Ectodermal cell (in vitro differentiated cells): ENCODE measurements at regions not wholly inside any gene's neighbourhood (a gene's known extent, or its start where the extent isn't known, plus 50 kb on each side); places are given as distances from the start of the nearest gene placed in this dataset.

Experiments used
- H3K27ac ChIP-seq: 2 replicates; pipeline ENCODE4 v1.7.0; 2013; ENCODE audit warnings: mild to moderate bottlenecking, low read depth, low read length; ENCODE audit not compliant: insufficient read depth, poor library complexity, severe bottlenecking
- H3K27me3 ChIP-seq: 2 replicates; pipeline ENCODE4 v1.7.0; 2013; ENCODE audit warnings: mild to moderate bottlenecking, low read length; ENCODE audit not compliant: insufficient read depth, control insufficient read depth, poor library complexity, severe bottlenecking
- H3K36me3 ChIP-seq: one replicate; pipeline ENCODE4 v1.7.0; 2013; ENCODE audit warnings: low read length; ENCODE audit not compliant: control insufficient read depth, insufficient read depth
- H3K4me1 ChIP-seq: one replicate; pipeline ENCODE4 v1.7.0; 2013; ENCODE audit warnings: low read length; ENCODE audit not compliant: control insufficient read depth, insufficient read depth
- H3K4me3 ChIP-seq: 2 replicates; pipeline ENCODE4 v1.7.0; 2013; ENCODE audit warnings: low read depth, low read length, control low read depth; ENCODE audit not compliant: insufficient read depth
- H3K9me3 ChIP-seq: 2 replicates; pipeline ENCODE4 v1.7.0; 2013; ENCODE audit warnings: mild to moderate bottlenecking, low read length, moderate library complexity; ENCODE audit not compliant: control insufficient read depth
- WGBS, 2 experiments: methylation state at CpG; one replicate each; pipeline ENCODE4 v1.1.7; 2013; ENCODE audit warnings: missing lambda C conversion rate in 2 of 2; 5-methylcytosine and 5-hydroxymethylcytosine counted together

DNA sequence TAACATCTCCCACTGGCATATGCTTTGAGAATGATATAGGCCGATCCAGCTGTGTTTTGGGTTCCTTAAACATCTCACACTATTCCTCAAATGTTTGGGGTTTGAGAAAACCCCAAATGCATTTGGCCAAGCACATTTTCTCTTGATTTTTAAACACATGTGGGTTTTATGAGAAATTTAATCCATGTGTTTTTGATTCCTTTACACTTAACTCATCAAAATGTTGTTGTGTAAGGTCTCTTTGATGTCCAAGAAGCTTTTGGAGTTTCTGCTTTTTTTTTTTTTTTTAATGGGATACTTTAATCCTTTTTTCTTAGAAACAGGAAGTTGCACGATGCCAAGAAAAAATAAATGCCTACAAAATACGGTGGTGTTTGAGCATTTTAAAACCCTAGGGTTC is 339.8 kb upstream of the TCF4 start:
- H3K4me1 ChIP-seq: no peaks in the 10 kb centered on the region
- H3K9me3 ChIP-seq: no peaks in the 10 kb centered on the region
- WGBS, 2 experiments: 91 to 99% methylated on average over 3 of the region's 3 CpGs
- H3K4me3 ChIP-seq: no peak overlapping the region
- no peaks in the 10 kb centered on the region for H3K36me3 ChIP-seq
- no peaks in the 10 kb centered on the region for H3K27me3 ChIP-seq
- H3K27ac ChIP-seq: no peak overlapping the region

DNA sequence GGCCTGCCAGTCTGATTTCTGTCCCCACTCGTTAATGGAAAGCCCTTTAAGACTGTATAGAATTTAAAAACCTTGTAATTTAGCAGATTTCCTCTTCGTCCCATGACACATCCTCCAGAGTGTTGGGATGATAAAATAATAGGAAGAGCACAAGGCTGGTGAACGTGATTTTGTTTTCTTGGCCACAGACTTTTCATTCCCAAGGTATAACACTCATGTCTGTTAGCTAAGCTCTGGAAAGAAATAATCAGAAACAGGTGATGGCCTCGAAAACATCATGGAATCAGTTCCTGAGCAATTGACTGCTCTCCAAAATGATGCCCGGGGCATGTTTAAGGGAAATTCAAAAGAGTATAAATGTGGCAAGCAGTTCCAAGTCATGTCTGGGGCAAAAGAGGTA is 337.8 kb upstream of the TCF4 start:
- H3K4me1 ChIP-seq: no peaks in the 10 kb centered on the region
- no peak overlapping the region for H3K27ac ChIP-seq
- H3K27me3 ChIP-seq: no peaks in the 10 kb centered on the region
- WGBS, 2 experiments: 90 to 95% methylated on average over 5 of the region's 5 CpGs
- no peaks in the 10 kb centered on the region for H3K36me3 ChIP-seq
- no peaks in the 10 kb centered on the region for H3K9me3 ChIP-seq
- no peak overlapping the region for H3K4me3 ChIP-seq

DNA sequence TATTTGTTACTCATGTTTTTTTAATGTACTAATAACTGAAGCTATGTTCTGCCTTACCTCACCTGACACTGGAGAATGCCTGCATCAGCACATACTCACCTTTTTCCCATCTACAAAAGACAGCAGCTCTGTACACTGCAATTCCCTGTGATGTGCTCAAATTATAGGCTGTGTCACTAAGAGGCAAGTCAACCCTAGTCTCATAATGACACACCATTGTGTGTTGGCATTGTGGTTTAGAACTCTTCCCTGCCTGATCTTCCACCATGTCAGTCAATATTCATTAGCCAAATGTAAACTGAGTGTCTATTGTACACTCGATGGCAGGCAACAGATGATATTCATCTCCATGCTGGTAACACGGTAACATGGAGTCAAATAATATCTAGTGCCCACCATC is 332.1 kb upstream of the TCF4 start:
- WGBS, 2 experiments: 93% methylated on average over 2 of the region's 2 CpGs
- Histone ChIP-seq H3K36me3 (peaks cover 6% of the 10 kb centered on the region), H3K27me3 (no peaks in the 10 kb centered on the region), H3K4me3 (no peak overlapping the region), H3K27ac (no peak overlapping the region), H3K4me1 (no peaks in the 10 kb centered on the region), H3K9me3 (no peaks in the 10 kb centered on the region)

DNA sequence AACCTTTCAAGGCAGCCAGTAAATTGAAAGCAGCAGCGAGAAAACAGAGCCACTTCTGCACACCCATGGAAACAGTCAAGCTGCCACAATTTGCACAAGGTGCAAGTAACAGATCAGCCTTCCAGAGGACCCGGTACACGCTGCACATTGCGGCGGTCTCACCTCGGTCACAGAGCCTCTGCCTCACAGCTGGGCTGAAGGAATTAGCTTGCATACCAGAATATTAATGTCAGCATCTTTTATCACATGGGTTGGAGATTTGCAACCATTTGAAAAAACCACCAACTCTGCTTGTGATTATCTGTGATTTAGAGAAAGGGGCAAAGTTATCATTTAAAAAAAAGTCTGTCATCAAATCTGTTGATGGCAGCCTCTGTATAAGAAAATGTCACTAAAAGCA is 330.5 kb upstream of the TCF4 start:
- H3K9me3 ChIP-seq: no peaks in the 10 kb centered on the region
- 88 to 93% methylated on average over 6 of the region's 6 CpGs for WGBS, 2 experiments
- H3K4me3 ChIP-seq: no peak overlapping the region
- no peak overlapping the region for H3K27ac ChIP-seq
- no peaks in the 10 kb centered on the region for H3K27me3 ChIP-seq
- peaks cover 6% of the 10 kb centered on the region for H3K36me3 ChIP-seq
- no peaks in the 10 kb centered on the region for H3K4me1 ChIP-seq

DNA sequence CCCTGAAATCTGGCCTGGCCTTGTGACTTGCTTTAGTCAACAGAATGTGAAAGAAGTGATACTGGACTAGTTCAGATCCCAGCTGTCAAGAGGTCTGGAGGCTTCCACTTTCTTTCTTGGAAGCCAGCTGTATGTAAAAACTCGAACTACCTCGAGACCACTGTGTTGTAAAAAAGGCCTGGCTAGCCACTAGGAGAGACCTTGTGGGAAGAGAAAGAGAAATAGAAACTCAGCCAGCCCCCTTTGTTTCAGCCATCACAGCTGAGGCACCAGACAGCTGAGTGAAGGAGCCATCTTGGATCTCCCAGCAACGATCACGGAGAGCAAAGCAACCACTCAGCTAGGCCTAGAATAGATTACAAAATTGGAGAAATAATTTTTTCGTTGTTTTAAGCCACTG is 324.9 kb upstream of the TCF4 start:
- Histone ChIP-seq H3K4me3 (no peak overlapping the region), H3K9me3 (no peaks in the 10 kb centered on the region), H3K27me3 (no peaks in the 10 kb centered on the region), H3K36me3 (peaks cover 6% of the 10 kb centered on the region), H3K4me1 (peaks cover 5% of the 10 kb centered on the region), H3K27ac (no peak overlapping the region)
- 91 to 96% methylated on average over 5 of the region's 5 CpGs for WGBS, 2 experiments

DNA sequence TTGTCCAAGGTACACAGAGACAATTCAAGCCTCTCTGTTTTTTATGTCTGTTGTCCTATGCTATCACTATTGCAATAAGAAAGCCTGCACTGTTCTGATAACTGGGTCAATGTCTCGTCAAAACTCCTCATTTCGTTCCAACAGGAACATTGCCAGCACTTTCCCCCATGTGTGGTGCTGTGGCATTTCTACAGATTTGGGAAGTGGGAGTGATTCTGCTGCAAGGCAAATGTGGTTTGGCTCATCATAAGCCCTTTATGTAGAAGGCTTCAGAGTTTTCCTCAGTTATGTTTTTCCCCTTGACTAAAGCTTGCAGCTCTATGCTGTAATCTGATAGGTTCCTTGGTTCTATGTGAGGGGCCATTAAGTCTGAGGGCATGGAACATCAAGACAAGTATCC is 324.1 kb upstream of the TCF4 start:
- H3K27ac ChIP-seq: no peak overlapping the region
- peaks cover 6% of the 10 kb centered on the region for H3K36me3 ChIP-seq
- H3K27me3 ChIP-seq: no peaks in the 10 kb centered on the region
- no peaks in the 10 kb centered on the region for H3K9me3 ChIP-seq
- H3K4me1 ChIP-seq: peaks cover 5% of the 10 kb centered on the region
- WGBS, 2 experiments: 99 to 100% methylated on average over 2 of the region's 2 CpGs
- H3K4me3 ChIP-seq: no peak overlapping the region

DNA sequence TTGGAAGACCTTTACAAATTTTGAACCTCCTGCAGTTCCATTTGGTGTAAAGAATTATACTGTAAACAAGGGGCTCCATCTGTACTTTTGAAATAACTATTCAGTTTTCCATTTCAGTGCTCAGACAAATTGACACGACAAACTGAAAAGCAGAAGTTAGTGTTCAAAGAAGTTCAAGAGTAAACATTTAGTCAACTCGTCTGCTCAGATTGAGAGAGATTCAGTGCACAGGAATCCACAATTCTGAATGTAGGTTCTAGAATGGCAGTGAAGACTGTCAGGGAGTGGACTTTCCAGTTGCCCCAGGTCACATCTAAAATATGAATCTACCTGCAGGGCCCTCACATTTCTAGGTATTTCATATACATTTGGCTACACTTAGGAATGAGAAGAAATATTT is 322.3 kb upstream of the TCF4 start:
- no peak overlapping the region for H3K27ac ChIP-seq
- no peaks in the 10 kb centered on the region for H3K27me3 ChIP-seq
- peaks cover 5% of the 10 kb centered on the region for H3K4me1 ChIP-seq
- 94 to 96% methylated on average over 2 of the region's 2 CpGs for WGBS, 2 experiments
- no peak overlapping the region for H3K4me3 ChIP-seq
- H3K9me3 ChIP-seq: no peaks in the 10 kb centered on the region
- no peaks in the 10 kb centered on the region for H3K36me3 ChIP-seq

DNA sequence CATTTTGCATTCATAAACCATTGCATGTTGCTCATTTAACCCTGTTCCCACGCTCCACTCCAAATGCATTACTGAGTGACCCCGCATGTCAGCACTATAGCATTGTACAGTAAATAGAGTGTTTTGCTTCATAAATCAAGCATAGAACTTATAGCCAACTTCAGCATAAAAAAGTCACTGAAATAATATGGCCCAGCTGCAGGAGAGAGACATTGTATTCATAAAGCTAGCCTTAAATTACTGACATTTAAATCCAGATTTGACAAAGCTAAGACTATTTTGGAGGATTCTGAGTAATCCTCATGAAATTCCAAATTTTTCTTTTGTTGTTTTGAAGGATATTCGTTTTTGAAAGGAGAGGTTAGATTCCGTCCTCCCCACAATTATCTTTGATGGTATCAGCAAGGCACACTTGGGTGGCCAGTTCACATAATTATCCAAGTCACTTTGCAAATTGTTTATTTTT is 320.9 kb upstream of the TCF4 start:
- no peaks in the 10 kb centered on the region for H3K36me3 ChIP-seq
- H3K27ac ChIP-seq: no peak overlapping the region
- H3K4me3 ChIP-seq: no peak overlapping the region
- no peaks in the 10 kb centered on the region for H3K27me3 ChIP-seq
- peaks cover 5% of the 10 kb centered on the region for H3K4me1 ChIP-seq
- 86% methylated on average over 4 of the region's 4 CpGs for WGBS, 2 experiments
- no peaks in the 10 kb centered on the region for H3K9me3 ChIP-seq

DNA sequence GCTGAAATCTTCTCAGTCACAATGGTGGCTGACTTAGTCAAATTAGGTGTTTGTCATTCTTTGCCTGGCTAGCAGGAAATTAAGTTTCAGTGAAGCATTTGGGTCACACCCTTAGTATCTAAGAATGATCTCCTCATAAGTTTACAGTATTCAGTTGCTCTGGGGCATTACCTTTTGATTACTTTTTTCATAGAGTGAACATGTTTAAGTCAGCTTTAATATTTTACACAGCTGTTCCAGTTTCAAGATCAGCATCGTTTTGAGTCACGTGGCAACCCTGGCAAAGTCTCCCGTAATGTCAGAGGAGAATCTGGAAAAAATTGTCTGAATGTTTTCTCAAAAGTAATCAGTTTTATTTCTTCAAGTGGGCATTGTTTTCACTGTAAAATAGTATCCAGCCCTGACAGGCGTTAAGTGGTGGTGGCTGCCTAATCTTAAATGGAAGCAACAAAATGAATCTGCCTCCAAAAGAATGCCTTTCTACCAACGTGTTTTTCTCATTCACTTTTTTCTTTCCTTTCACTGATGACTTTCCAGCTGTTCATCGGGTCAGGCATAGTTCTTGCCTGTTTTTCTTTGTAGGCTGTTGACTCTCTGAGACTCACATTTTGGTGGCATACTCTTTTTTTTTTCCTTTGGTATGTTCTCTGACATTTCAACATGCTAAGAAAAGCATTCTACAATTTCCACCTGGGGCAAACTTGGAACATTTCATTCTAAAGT is 319.6 kb upstream of the TCF4 start:
- Histone ChIP-seq H3K27me3 (no peaks in the 10 kb centered on the region), H3K9me3 (no peaks in the 10 kb centered on the region), H3K36me3 (no peaks in the 10 kb centered on the region), H3K4me3 (no peak overlapping the region), H3K27ac (no peak overlapping the region), H3K4me1 (peaks cover 5% of the 10 kb centered on the region)
- WGBS, 2 experiments: 73 to 76% methylated on average over 6 of the region's 6 CpGs

DNA sequence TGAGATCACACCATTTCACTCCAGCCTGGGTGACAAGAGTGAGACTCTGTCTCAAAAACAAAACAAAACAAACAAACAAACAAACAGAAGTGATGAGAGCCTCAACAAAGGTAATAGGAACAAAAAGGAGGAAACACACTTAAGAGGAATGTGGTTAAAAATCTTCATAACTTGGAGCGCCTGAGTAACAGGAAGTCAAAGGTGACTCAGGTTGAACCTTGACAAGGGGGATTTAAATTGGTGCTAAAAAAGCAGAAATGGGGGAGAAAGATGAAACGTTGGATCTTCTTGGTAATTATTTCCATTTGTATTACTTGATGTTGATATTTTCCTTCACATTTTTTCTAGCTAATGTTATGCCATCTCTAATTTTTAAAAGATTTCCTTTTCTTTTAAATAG is 318.5 kb upstream of the TCF4 start:
- Histone ChIP-seq H3K9me3 (no peaks in the 10 kb centered on the region), H3K4me1 (peaks cover 5% of the 10 kb centered on the region), H3K36me3 (no peaks in the 10 kb centered on the region), H3K27me3 (no peaks in the 10 kb centered on the region), H3K4me3 (no peak overlapping the region), H3K27ac (no peak overlapping the region)
- WGBS, 2 experiments: 92 to 95% methylated on average over 1 to 2 of the region's 2 CpGs

DNA sequence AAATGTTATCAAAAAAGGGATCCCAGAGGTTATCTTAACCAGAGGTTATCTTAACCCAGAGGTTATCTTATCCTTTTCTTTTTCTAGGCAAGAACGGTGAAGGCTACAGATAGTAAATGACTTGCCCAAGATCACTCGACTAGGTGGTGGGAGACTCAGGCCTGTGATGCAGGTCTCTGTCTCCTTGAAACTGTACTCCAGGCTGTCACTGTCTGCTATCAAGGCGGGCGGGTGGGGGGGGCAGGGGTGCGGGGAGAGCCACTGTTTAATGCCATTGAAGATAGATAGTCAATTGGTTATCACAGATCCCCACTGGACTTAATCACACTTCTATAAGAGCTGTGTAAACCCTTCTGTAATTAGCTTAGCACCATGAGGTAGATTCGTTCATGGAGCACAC is 315.9 kb upstream of the TCF4 start:
- H3K27me3 ChIP-seq: no peaks in the 10 kb centered on the region
- H3K36me3 ChIP-seq: no peaks in the 10 kb centered on the region
- H3K4me3 ChIP-seq: no peak overlapping the region
- peaks cover 5% of the 10 kb centered on the region for H3K4me1 ChIP-seq
- H3K27ac ChIP-seq: no peak overlapping the region
- no peaks in the 10 kb centered on the region for H3K9me3 ChIP-seq
- WGBS, 2 experiments: 93 to 96% methylated on average over 6 of the region's 6 CpGs
